Heart right ventricle (tissue), 16 donors: ENCODE measurements at regions not wholly inside any gene's neighbourhood (a gene's known extent, or its start where the extent isn't known, plus 50 kb on each side); places are given as distances from the start of the nearest gene placed in this dataset.

Source experiments
- ATAC-seq, 8 donors: fragments of 200-7000 bp; cut with Tn5 transposase; one replicate each; pipeline ENCODE4 v1.9.1; 2020; ENCODE audit warnings: mild to moderate bottlenecking in 8 of 8, moderate library complexity in 8 of 8, moderate number of reproducible peaks in 1 of 8
- DNase-seq, 2 donors: peaks; one replicate each; pipeline ENCODE4 v3.0.0-alpha.2; 2020
- H3K27ac ChIP-seq, 10 donors: fragments of 200-600 bp; sonication (generic) in 2 of 10; one replicate each; pipeline versions ENCODE4 v1.5.0 to v1.8.0; 2020 to 2022; ENCODE audit warnings: mild to moderate bottlenecking in 3 of 10
- H3K27me3 ChIP-seq, 7 donors: fragments of 200-600 bp; one replicate each; pipeline ENCODE4 v1.8.0; 2021 to 2022; ENCODE audit warnings: mild to moderate bottlenecking in 2 of 7
- H3K36me3 ChIP-seq, 9 donors: fragments of 200-600 bp; sonication (generic) in 1 of 9; one replicate each; pipeline versions ENCODE4 v1.5.0 to v1.8.0; 2020 to 2022; ENCODE audit warnings: mild to moderate bottlenecking in 2 of 9
- H3K4me1 ChIP-seq, 9 donors: fragments of 200-600 bp; sonication (generic) in 1 of 9; one replicate each; pipeline versions ENCODE4 v1.5.0 to v1.8.0; 2020 to 2022; ENCODE audit warnings: mild to moderate bottlenecking in 4 of 9
- H3K4me3 ChIP-seq, 10 donors: fragments of 200-600 bp; sonication (generic) in 2 of 10; one replicate each; pipeline versions ENCODE4 v1.5.0 to v1.8.0; 2020 to 2022; ENCODE audit warnings: mild to moderate bottlenecking in 7 of 10, moderate library complexity in 2 of 10
- H3K9me3 ChIP-seq, 11 donors: fragments of 200-600 bp in 10 of 11; sonication (generic) in 2 of 11; one replicate each; pipeline versions ENCODE4 v1.5.0 to v1.8.0; 2013 to 2022; ENCODE audit warnings: mild to moderate bottlenecking in 2 of 11, control low read depth in 1 of 11, moderate library complexity in 1 of 11
- CTCF ChIP-seq, 9 donors: fragments of 200-600 bp; sonication (generic) in 2 of 9; IDR thresholded peaks; one replicate each; pipeline versions ENCODE4 v1.5.0 to v1.8.0; 2021 to 2022; ENCODE audit warnings: antibody characterized with exemption in 9 of 9, mild to moderate bottlenecking in 5 of 9, moderate library complexity in 1 of 9
- WGBS, 2 donors: extraction: QIAGEN DNeasy Blood & Tissue Kit; methylation state at CpG; one replicate each; pipeline ENCODE4 v1.1.7; 2013; ENCODE audit warnings: inconsistent platforms in 1 of 2; 5-methylcytosine and 5-hydroxymethylcytosine counted together
- intact Hi-C, 10 donors: fragments of 100-400 bp; cut with DNase I; formaldehyde crosslinking; loops; one replicate each; pipeline versions ENCODE4 v1.11.1 to v1.14.2; 2022
- donor health status: Arrhythmogenic right ventricular cardiomyopathy.
- donor health status: ischemic (EF 13 %, LVEDD 7.1; RV severe dilation, severe dysfunction).
- donor health status: healthy with polysubstance abuse.
- donor health status: DM: no; HTN: yes; CAD: no.
- donor health status: DM: no; HTN: no; CAD: no.
- donor health status: ischemic (EF 25% LVEDD 6.9; RV normal size, moderate dysfunction).
- donor health status: ischemic (EF 25% LVEDD 5.7; RV mildly dilated, moderate dysfunction).
- donor health status: healthy.
- donor health status: DM: yes; HTN: yes; CAD: no.
- donor health status: Ischemic cardiomyopathy.
- donor health status: ischemic (EF 35%, LVEDD 5.7; RV mildly dilated, moderate dysfunction).
- donor health status: nonischemic (EF 11% LVEDD 7.7; RV severe dilation, severe dysfunction).
- donor health status: DM: yes; HTN: yes; CAD: no.
- donor health status: PGD.
- donor health status: ischemic (EF 29% LVEDD 5.4; RV normal size, mild dysfunction).
- donor health status: nonischemic (EF 23%, LVEDD 6.1; RV moderate dilation, normal function).

- ATAC-seq = peak in 1 of 8 donors; percentile 34
Observed at GRCh38 chr6:100176951-100177710, 183.1 kb upstream of the MCHR2 start.

GRCh38 chr6:100176311-100176950 lies 182.4 kb upstream of the MCHR2 start:
- H3K4me1 ChIP-seq = peaks cover 0 to 15% (median 0%) of the 10 kb centered on the region in 9 donors
- WGBS, 2 donors = 38 to 47% methylated on average over 6 of the region's 6 CpGs
- no peaks in the 10 kb centered on the region for H3K36me3 ChIP-seq
- peak overlapping the region in 6 of 10 donors; percentile 3 to 59 (median 16) for H3K27ac ChIP-seq
- peak in 6 of 8 donors; percentile 30 to 51 (median 44) for ATAC-seq
- H3K9me3 ChIP-seq = no peaks in the 10 kb centered on the region
- DNase-seq = no peak
- H3K27me3 ChIP-seq = no peaks in the 10 kb centered on the region
- H3K4me3 ChIP-seq = no peak overlapping the region
- intact Hi-C loops = no loop called here
- peak in 5 of 9 donors; percentile 18 to 46 (median 23) for TF ChIP-seq CTCF (IDR thresholded peaks at IDR 0.05)

More at GRCh38 chr6:100176951-100177710, 183.1 kb upstream of the MCHR2 start:
- intact Hi-C loops = no loop called here
- peak overlapping the region in 5 of 10 donors; percentile 3 to 49 (median 23) for H3K27ac ChIP-seq
- TF ChIP-seq CTCF (IDR thresholded peaks at IDR 0.05) = no peak
- no peaks in the 10 kb centered on the region for H3K36me3 ChIP-seq
- 63% methylated on average over 4 of the region's 4 CpGs for WGBS, 2 donors
- no peak for DNase-seq
- no peaks in the 10 kb centered on the region for H3K27me3 ChIP-seq
- peaks cover 0 to 15% (median 0%) of the 10 kb centered on the region in 9 donors for H3K4me1 ChIP-seq
- H3K4me3 ChIP-seq = no peak overlapping the region
- H3K9me3 ChIP-seq = no peaks in the 10 kb centered on the region

GRCh38 chr6:100175814-100176310 lies 181.8 kb upstream of the MCHR2 start:
- DNase-seq = no peak
- peak in 7 of 8 donors; percentile 40 to 76 (median 61) for ATAC-seq
- Histone ChIP-seq H3K27ac (peak overlapping the region in 5 of 10 donors; percentile 5 to 59 (median 23)), H3K36me3 (no peaks in the 10 kb centered on the region), H3K27me3 (no peaks in the 10 kb centered on the region), H3K9me3 (no peaks in the 10 kb centered on the region), H3K4me3 (no peak overlapping the region), H3K4me1 (peaks cover 0 to 15% (median 0%) of the 10 kb centered on the region in 9 donors)
- WGBS, 2 donors = 25 to 26% methylated on average over 1 of the region's 1 CpG
- intact Hi-C loops = no loop called here
- no peak for TF ChIP-seq CTCF (IDR thresholded peaks at IDR 0.05)

- Histone ChIP-seq H3K9me3 (no peaks in the 10 kb centered on the region), H3K4me1 (peaks cover 0 to 15% (median 0%) of the 10 kb centered on the region in 9 donors), H3K36me3 (no peaks in the 10 kb centered on the region), H3K27ac (no peak overlapping the region), H3K4me3 (no peak overlapping the region), H3K27me3 (no peaks in the 10 kb centered on the region)
- no peak for DNase-seq
- 0 to 39% methylated on average over 1 of the region's 1 CpG for WGBS, 2 donors
- TF ChIP-seq CTCF (IDR thresholded peaks at IDR 0.05) = no peak
- intact Hi-C loops = no loop called here
- ATAC-seq = no peak
Observed at GRCh38 chr6:100173211-100173610, 179.2 kb upstream of the MCHR2 start.
